HG02759 (cell line): ENCODE measurements at regions not wholly inside any gene's neighbourhood (a gene's known extent, or its start where the extent isn't known, plus 50 kb on each side); places are given as distances from the start of the nearest gene placed in this dataset.
"Not testable (repeated sequence)": the region's sequence is repeated elsewhere in the genome, so short reads cannot be mapped to it uniquely, and the experiment has no call there.

Experiments used
- ATAC-seq: cut with Tn5 transposase; IDR thresholded peaks from one replicate; pipeline ENCODE4 v1.9.1; 2021; ENCODE audit warnings: mild to moderate bottlenecking, moderate library complexity; ENCODE audit not compliant: unreplicated experiment

- no peak for ATAC-seq
Observed at GRCh38 chr2:8489221-8489620, 192.6 kb upstream of the ID2 start.

- no peak for ATAC-seq
Observed at GRCh38 chr2:8489751-8490150, 192.1 kb upstream of the ID2 start.

- no peak for ATAC-seq
Observed at GRCh38 chr2:8490166-8490721, 191.6 kb upstream of the ID2 start.

GRCh38 chr2:8491296-8492027 is 190.4 kb upstream of the ID2 start:
- ATAC-seq = no peak

- no peak for ATAC-seq
Observed at GRCh38 chr2:8494151-8494550, 187.7 kb upstream of the ID2 start.

- ATAC-seq = no peak
Observed at GRCh38 chr2:8494589-8494988, 187.3 kb upstream of the ID2 start.

GRCh38 chr2:8495189-8495989 is 186.5 kb upstream of the ID2 start:
- ATAC-seq = no peak

GRCh38 chr2:8496079-8496478 is 185.8 kb upstream of the ID2 start:
- no peak for ATAC-seq

GRCh38 chr2:8496617-8497016 is 185.2 kb upstream of the ID2 start:
- no peak for ATAC-seq

- no peak for ATAC-seq
Observed at GRCh38 chr2:8498994-8499393, 182.9 kb upstream of the ID2 start.

- ATAC-seq = no peak
Observed at GRCh38 chr2:8500124-8501054, 181.5 kb upstream of the ID2 start.

- no peak for ATAC-seq
Observed at GRCh38 chr2:8501061-8501720, 180.7 kb upstream of the ID2 start.

- ATAC-seq = no peak
Observed at GRCh38 chr2:8502316-8502715, 179.5 kb upstream of the ID2 start.

- ATAC-seq = no peak
Observed at GRCh38 chr2:8505311-8505920, 176.4 kb upstream of the ID2 start.

GRCh38 chr2:8506746-8507145 is 175.1 kb upstream of the ID2 start:
- ATAC-seq = no peak

GRCh38 chr2:8508766-8509165 is 173.1 kb upstream of the ID2 start:
- ATAC-seq = no peak

- no peak for ATAC-seq
Observed at GRCh38 chr2:8509621-8510020, 172.2 kb upstream of the ID2 start.

- not testable (repeated sequence) for ATAC-seq
Observed at GRCh38 chr2:8510055-8510454, 171.8 kb upstream of the ID2 start.

GRCh38 chr2:8510519-8510918 is 171.3 kb upstream of the ID2 start:
- ATAC-seq = no peak
